Lower leg skin (tissue), 4 donors: ENCODE measurements at regions not wholly inside any gene's neighbourhood (a gene's known extent, or its start where the extent isn't known, plus 50 kb on each side); places are given as distances from the start of the nearest gene placed in this dataset.

ENCODE experiments used
- DNase-seq, 2 donors: peaks; one replicate each; pipeline ENCODE4 v3.0.0-alpha.2; 2019; ENCODE audit warnings: low spot score in 2 of 2
- H3K4me3 ChIP-seq: fragments of 200-600 bp; sonication (generic); 2 replicates; pipeline ENCODE4 v1.5.1; 2017; ENCODE audit warnings: mild to moderate bottlenecking, low read depth; ENCODE audit not compliant: poor library complexity, severe bottlenecking
- CTCF ChIP-seq, 3 donors: fragments of 450-650 bp; IDR thresholded peaks; one replicate each; pipeline ENCODE4 v1.5.1; 2016; ENCODE audit warnings: antibody characterized with exemption in 3 of 3, mild to moderate bottlenecking in 3 of 3, moderate library complexity in 2 of 3
- POLR2A ChIP-seq, 2 donors: fragments of 450-650 bp; IDR thresholded peaks; one replicate each; pipeline ENCODE4 v1.6.1; 2016 to 2017; ENCODE audit warnings: antibody characterized with exemption in 2 of 2, mild to moderate bottlenecking in 1 of 2, moderate library complexity in 1 of 2
- WGBS, 2 donors: methylation state at CpG; one replicate each; pipeline ENCODE4 v1.1.5; 2018; 5-methylcytosine and 5-hydroxymethylcytosine counted together
- intact Hi-C: fragments of 100-400 bp; cut with DNase I; formaldehyde crosslinking; loops from one replicate; pipeline ENCODE4 v1.15.0; 2023; ENCODE audit warnings: low total_unique reads

GRCh38 chr22:42203609-42204008, 66.8 kb downstream of the TCF20 start:
- no peak for TF ChIP-seq POLR2A (IDR thresholded peaks at IDR 0.05)
- no peak for TF ChIP-seq CTCF (IDR thresholded peaks at IDR 0.05)
- H3K4me3 ChIP-seq, result no peak overlapping the region
- WGBS, 2 donors, result 91 to 98% methylated on average over 2 of the region's 2 CpGs
- no peak for DNase-seq
- intact Hi-C loops, result no loop called here

DNA sequence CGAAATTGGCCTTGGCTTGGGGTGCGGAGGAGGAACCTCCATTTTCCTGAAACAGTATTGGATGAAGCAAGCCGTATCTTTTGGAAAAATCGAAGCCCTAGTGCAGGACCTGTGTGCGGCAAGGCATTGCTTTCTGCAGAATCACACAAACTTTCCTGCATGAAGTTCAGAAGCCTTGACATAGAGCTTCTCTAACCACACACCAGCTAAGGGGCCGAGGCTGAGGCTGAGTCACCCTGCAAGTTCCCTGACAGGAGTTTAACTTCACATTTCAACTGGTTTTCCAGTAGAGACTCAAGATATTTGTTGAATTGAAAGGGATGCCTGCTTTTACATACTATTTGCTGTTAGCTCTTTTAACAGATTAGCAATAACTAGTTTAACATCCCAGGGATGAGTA, 67.8 kb downstream of the TCF20 start:
- no peak overlapping the region for H3K4me3 ChIP-seq
- intact Hi-C loops, result no loop called here
- WGBS, 2 donors, result 91% methylated on average over 6 of the region's 6 CpGs
- TF ChIP-seq CTCF (IDR thresholded peaks at IDR 0.05) (no peak), POLR2A (IDR thresholded peaks at IDR 0.05) (no peak)
- DNase-seq, result no peak

DNA sequence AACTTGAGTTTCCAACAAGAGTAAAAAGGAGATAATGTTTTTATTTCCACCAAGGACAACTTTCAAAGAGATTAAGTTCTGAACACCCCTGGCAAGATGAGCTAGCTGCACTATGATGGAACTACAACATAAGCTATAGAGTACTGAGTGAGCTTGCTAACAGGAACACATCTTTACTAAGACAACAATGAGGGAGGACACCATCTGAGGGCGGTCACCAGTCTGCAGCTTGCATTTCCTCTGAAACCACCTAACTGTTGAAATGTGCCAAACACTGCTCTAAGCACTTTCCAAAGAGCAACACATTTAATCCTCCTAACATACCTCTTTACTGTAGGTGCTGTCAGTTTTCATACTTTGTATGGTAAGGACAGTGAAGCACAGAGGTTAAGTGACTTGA, 68.4 kb downstream of the TCF20 start:
- intact Hi-C loops, result no loop called here
- DNase-seq, result no peak
- H3K4me3 ChIP-seq, result no peak overlapping the region
- WGBS, 2 donors, result 74 to 75% methylated on average over 1 of the region's 1 CpG
- TF ChIP-seq POLR2A (IDR thresholded peaks at IDR 0.05) (no peak), CTCF (IDR thresholded peaks at IDR 0.05) (no peak)

DNA sequence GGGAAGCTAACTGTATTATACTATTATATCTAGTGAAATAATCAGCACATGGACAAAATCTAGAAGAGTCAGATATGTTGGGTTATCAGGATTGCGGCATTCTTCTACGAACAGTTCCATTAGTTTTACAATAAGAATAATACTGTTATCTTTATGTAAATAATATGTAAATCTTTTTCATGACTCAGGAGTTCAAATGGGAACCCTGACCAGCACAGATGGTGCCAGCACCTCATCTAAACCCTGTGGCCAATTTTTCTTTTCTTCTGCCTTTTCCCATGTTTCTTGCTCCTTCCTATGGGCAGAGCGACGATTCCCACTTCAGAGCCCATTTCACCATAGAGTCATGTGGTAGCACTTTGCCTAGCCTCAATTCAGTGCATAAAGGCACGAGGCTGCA, 68.4 kb upstream of the CYP2D6 start:
- DNase-seq, result no peak
- WGBS, 2 donors, result 92 to 94% methylated on average over 5 of the region's 5 CpGs
- intact Hi-C loops, result no loop called here

GRCh38 chr22:42198226-42198625, 67.6 kb upstream of the CYP2D6 start:
- TF ChIP-seq POLR2A (IDR thresholded peaks at IDR 0.05), result no peak
- no peak for TF ChIP-seq CTCF (IDR thresholded peaks at IDR 0.05)
- DNase-seq, result no peak
- H3K4me3 ChIP-seq, result no peak overlapping the region
- intact Hi-C loops, result no loop called here
- 43 to 79% methylated on average over 3 of the region's 3 CpGs for WGBS, 2 donors

More for the DNA sequence above, 68.4 kb upstream of the CYP2D6 start:
- TF ChIP-seq POLR2A (IDR thresholded peaks at IDR 0.05) (no peak), CTCF (IDR thresholded peaks at IDR 0.05) (no peak)
- H3K4me3 ChIP-seq, result no peak overlapping the region

DNA sequence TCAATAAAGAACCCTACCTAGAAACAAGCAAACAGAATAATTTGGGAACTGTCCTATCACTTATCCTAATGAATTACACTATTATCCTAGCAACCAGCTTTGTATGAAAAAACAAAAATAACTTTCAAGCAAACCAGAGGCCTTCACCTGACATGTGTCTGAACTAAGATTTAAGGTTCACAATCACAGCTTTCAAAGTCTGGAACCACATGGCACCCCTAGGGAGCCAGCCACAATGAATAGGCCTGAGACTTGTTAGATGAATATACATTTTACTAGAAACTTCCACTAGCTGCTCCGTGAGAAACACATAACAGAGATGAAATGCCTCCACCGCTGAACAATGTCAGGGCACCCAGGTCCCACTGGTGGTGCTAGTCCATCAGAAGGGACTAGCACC, 65.8 kb upstream of the CYP2D6 start:
- no peak for TF ChIP-seq POLR2A (IDR thresholded peaks at IDR 0.05)
- TF ChIP-seq CTCF (IDR thresholded peaks at IDR 0.05), result no peak
- no peak overlapping the region for H3K4me3 ChIP-seq
- intact Hi-C loops, result no loop called here
- no peak for DNase-seq
- WGBS, 2 donors, result 58 to 95% methylated on average over 2 of the region's 2 CpGs
